WTC11 (cell line): ENCODE measurements at regions not wholly inside any gene's neighbourhood (a gene's known extent, or its start where the extent isn't known, plus 50 kb on each side); places are given as distances from the start of the nearest gene placed in this dataset.

ENCODE experiments used
- ATAC-seq: fragments of 200-7000 bp; cut with Tn5 transposase; 2 replicates; pipeline ENCODE4 v1.10.0; 2021; ENCODE audit warnings: mild to moderate bottlenecking, moderate library complexity
- CTCF ChIA-PET: fragments of 300-600 bp; sonication (Branson Sonifier 250); formaldehyde crosslinking; loops from one replicate; lab custom pipeline; 2021; ENCODE audit warnings: antibody characterized with exemption; lab: Charles Lee
- POLR2A ChIA-PET: fragments of 350-600 bp; sonication (Branson Sonifier 250); formaldehyde crosslinking; loops from one replicate; lab custom pipeline; 2021; ENCODE audit warnings: antibody characterized with exemption; lab: Charles Lee
- DNase-seq: peaks from one replicate; pipeline ENCODE4 v3.0.0; 2021; ENCODE audit warnings: low spot score
- H3K27ac Mint-ChIP-seq: 2 replicates; pipeline ENCODE4 v1.8.0; 2021; ENCODE audit warnings: mixed read lengths
- H3K27me3 Mint-ChIP-seq: 2 replicates; pipeline ENCODE4 v1.8.0; 2021; ENCODE audit warnings: low read depth, mild to moderate bottlenecking, moderate library complexity, mixed read lengths
- H3K36me3 Mint-ChIP-seq: 2 replicates; pipeline ENCODE4 v1.8.0; 2021; ENCODE audit warnings: mixed read lengths
- H3K4me1 Mint-ChIP-seq: 2 replicates; pipeline ENCODE4 v1.8.0; 2022; ENCODE audit warnings: mixed read lengths
- H3K4me3 Mint-ChIP-seq: 2 replicates; pipeline ENCODE4 v1.8.0; 2021; ENCODE audit warnings: mild to moderate bottlenecking, moderate library complexity, mixed read lengths
- H3K9me3 Mint-ChIP-seq: 2 replicates; pipeline ENCODE4 v1.8.0; 2021; ENCODE audit warnings: mixed read lengths
- ARID4B ChIP-seq: sonication (generic); formaldehyde crosslinking; IDR thresholded peaks from 2 replicates; pipeline ENCODE4 v1.8.0; 2023; ENCODE audit warnings: missing genetic modification reagents, mild to moderate bottlenecking, borderline replicate concordance
- ATF3 ChIP-seq: sonication (generic); formaldehyde crosslinking; conservative IDR thresholded peaks from 2 replicates; pipeline ENCODE4 v1.8.1; 2022; ENCODE audit warnings: mild to moderate bottlenecking, missing genetic modification reagents
- E2F4 ChIP-seq: sonication (generic); formaldehyde crosslinking; IDR thresholded peaks from 2 replicates; pipeline ENCODE4 v1.8.1; 2022; ENCODE audit warnings: low read depth, mild to moderate bottlenecking, moderate library complexity, missing genetic modification reagents, borderline replicate concordance
- ETV6 ChIP-seq: sonication (generic); formaldehyde crosslinking; IDR thresholded peaks from 2 replicates; pipeline ENCODE4 v1.8.1; 2022; ENCODE audit warnings: mild to moderate bottlenecking, missing genetic modification reagents
- FOXK1 ChIP-seq: sonication (generic); formaldehyde crosslinking; IDR thresholded peaks from 2 replicates; pipeline ENCODE4 v1.8.0; 2022; ENCODE audit warnings: mild to moderate bottlenecking, moderate library complexity, missing genetic modification reagents
- HMGXB4 ChIP-seq: sonication (generic); formaldehyde crosslinking; IDR thresholded peaks from 2 replicates; pipeline ENCODE4 v1.8.1; 2023; ENCODE audit warnings: mild to moderate bottlenecking, moderate library complexity, missing genetic modification reagents
- KAT7 ChIP-seq: sonication (generic); formaldehyde crosslinking; IDR thresholded peaks from 2 replicates; pipeline ENCODE4 v1.8.1; 2023; ENCODE audit warnings: missing genetic modification reagents, mild to moderate bottlenecking, borderline replicate concordance
- PRDM15 ChIP-seq: sonication (generic); formaldehyde crosslinking; IDR thresholded peaks from 2 replicates; pipeline ENCODE4 v1.8.0; 2022; ENCODE audit warnings: missing genetic modification reagents
- TEAD1 ChIP-seq: sonication (generic); formaldehyde crosslinking; IDR thresholded peaks from 2 replicates; pipeline ENCODE4 v1.8.0; 2022; ENCODE audit warnings: mild to moderate bottlenecking, missing genetic modification reagents
- TP53 ChIP-seq: sonication (generic); formaldehyde crosslinking; IDR thresholded peaks from 2 replicates; pipeline ENCODE4 v1.8.1; 2023; ENCODE audit warnings: mild to moderate bottlenecking, missing genetic modification reagents
- ZBTB21 ChIP-seq: sonication (generic); formaldehyde crosslinking; IDR thresholded peaks from 2 replicates; pipeline ENCODE4 v1.8.1; 2023; ENCODE audit warnings: mild to moderate bottlenecking, missing genetic modification reagents, borderline replicate concordance
- ZNF138 ChIP-seq: sonication (generic); formaldehyde crosslinking; conservative IDR thresholded peaks from 2 replicates; pipeline ENCODE4 v1.8.1; 2022; ENCODE audit warnings: mild to moderate bottlenecking, moderate library complexity, missing genetic modification reagents
- ZNF416 ChIP-seq: fragments of 250-450 bp; sonication (Bioruptor Pico); IDR thresholded peaks from 2 replicates; pipeline ENCODE4 v1.9.0; 2021; ENCODE audit warnings: mild to moderate bottlenecking, inconsistent platforms
- ZSCAN18 ChIP-seq: fragments of 250-450 bp; sonication (Bioruptor Pico); IDR thresholded peaks from 2 replicates; pipeline ENCODE4 v2.1.2; 2022; ENCODE audit warnings: mild to moderate bottlenecking, moderate library complexity

GRCh38 chr3:159838938-159839337 is 149.7 kb upstream of the IL12A start:
- Mint-ChIP-seq H3K4me3 (0 out of 2 replicates have a peak overlapping the region, but pooled peaks have one; percentile 12), H3K9me3 (no peaks in the 10 kb centered on the region), H3K36me3 (no peaks in the 10 kb centered on the region), H3K4me1 (peaks cover 39% of the 10 kb centered on the region), H3K27me3 (no peaks in the 10 kb centered on the region), H3K27ac (peak overlapping the region; percentile 53; the same call in 1 of the 2 replicates)
- no peak for TF ChIP-seq E2F4 (CRISPR knock-in tag)
- no peak for TF ChIP-seq KAT7 (CRISPR knock-in tag)
- no peak for TF ChIP-seq ARID4B
- no peak for TF ChIP-seq ATF3 (CRISPR knock-in tag)
- TF ChIP-seq PRDM15 (CRISPR knock-in tag) = no peak
- POLR2A ChIA-PET = interaction anchor here (0.7 kb wide), 2 partner anchors 74 to 538 kb away, joined by 4 to 8 read pairs; no protein-coding TSS in a partner anchor
- no peak for DNase-seq
- CTCF ChIA-PET = interaction anchor here (0.5 to 2.6 kb wide), 6 partner anchors 10 to 1253 kb away, joined by 3 to 12 read pairs (median 4); partner anchors contain the start of gene IL12A
- ATAC-seq = no peak

GRCh38 chr3:159839561-159840379 is 148.9 kb upstream of the IL12A start, which contains the start of gene SCHIP1:
SCHIP1 (plus strand) TSS chr3:159839861.
- Mint-ChIP-seq H3K36me3 (no peaks in the 10 kb centered on the region), H3K4me1 (peaks cover 41% of the 10 kb centered on the region), H3K27ac (peak within 1 kb of the TSS; percentile 92), H3K27me3 (no peaks in the 10 kb centered on the region), H3K4me3 (peak within 1 kb of the TSS; percentile 73), H3K9me3 (no peaks in the 10 kb centered on the region)
- DNase-seq (peak; percentile 75), ATAC-seq (peak; percentile 100)
- CTCF ChIA-PET = interaction anchor here (0.5 to 2.6 kb wide), 8 partner anchors 11 to 203 kb away, joined by 3 to 12 read pairs (median 4); partner anchors contain the start of gene IL12A
- POLR2A ChIA-PET = interaction anchor here (0.7 to 1.4 kb wide), 3 partner anchors 76 to 611 kb away, joined by 3 to 8 read pairs (median 3); no protein-coding TSS in a partner anchor
- TF ChIP-seq TP53 (CRISPR knock-in tag) (0 out of 2 replicates have a peak, but pooled peaks have one; percentile 77), ZBTB21 (CRISPR knock-in tag) (peak; percentile 51; the same call in 1 of the 2 replicates), ETV6 (0 out of 2 replicates have a peak, but pooled peaks have one; percentile 20), ZNF138 (CRISPR knock-in tag) (peak; percentile 56; the same call in 1 of the 2 replicates), FOXK1 (CRISPR knock-in tag) (peak; percentile 36; the same call in 1 of the 2 replicates), ZNF416 (no peak), TEAD1 (CRISPR knock-in tag) (0 out of 2 replicates have a peak, but pooled peaks have one; percentile 48), ZSCAN18 (no peak), HMGXB4 (CRISPR knock-in tag) (peak; percentile 78; the same call in 1 of the 2 replicates)
